HEK293 (cell line): ENCODE measurements at regions not wholly inside any gene's neighbourhood (a gene's known extent, or its start where the extent isn't known, plus 50 kb on each side); places are given as distances from the start of the nearest gene placed in this dataset.

ENCODE experiments used
- MYNN ChIP-seq: fragments of 450-650 bp; formaldehyde crosslinking; IDR thresholded peaks from 2 replicates; pipeline ENCODE4 v1.5.1; 2016; ENCODE audit warnings: missing biosample characterization, missing genetic modification characterization, borderline replicate concordance
- REST ChIP-seq: fragments of 450-650 bp; formaldehyde crosslinking; IDR thresholded peaks from 2 replicates; pipeline ENCODE4 v1.5.1; 2016; ENCODE audit warnings: missing biosample characterization, missing genetic modification characterization
- ZNF488 ChIP-seq: fragments of 450-650 bp; formaldehyde crosslinking; IDR thresholded peaks from 2 replicates; pipeline ENCODE4 v1.5.1; 2016; ENCODE audit warnings: missing biosample characterization, missing genetic modification characterization
- ZSCAN30 ChIP-seq: fragments of 450-650 bp; IDR thresholded peaks from 2 replicates; pipeline ENCODE4 v1.5.1; 2018; ENCODE audit warnings: missing biosample characterization, mild to moderate bottlenecking, missing genetic modification characterization, moderate library complexity
- TF ChIP-seq, protein P1 (sequence below): fragments of 450-650 bp; formaldehyde crosslinking; IDR thresholded peaks from 2 replicates; pipeline ENCODE4 v1.5.1; 2016; ENCODE audit warnings: missing biosample characterization, missing genetic modification characterization

GRCh38 chr2:106004851-106005250 is 189.2 kb downstream of the UXS1 start:
- TF ChIP-seq ZNF488 (tag by site-specific recombination) (no peak), ZSCAN30 (no peak), REST (tag by site-specific recombination) (no peak), MYNN (no peak)
- TF ChIP-seq, protein P1, sequence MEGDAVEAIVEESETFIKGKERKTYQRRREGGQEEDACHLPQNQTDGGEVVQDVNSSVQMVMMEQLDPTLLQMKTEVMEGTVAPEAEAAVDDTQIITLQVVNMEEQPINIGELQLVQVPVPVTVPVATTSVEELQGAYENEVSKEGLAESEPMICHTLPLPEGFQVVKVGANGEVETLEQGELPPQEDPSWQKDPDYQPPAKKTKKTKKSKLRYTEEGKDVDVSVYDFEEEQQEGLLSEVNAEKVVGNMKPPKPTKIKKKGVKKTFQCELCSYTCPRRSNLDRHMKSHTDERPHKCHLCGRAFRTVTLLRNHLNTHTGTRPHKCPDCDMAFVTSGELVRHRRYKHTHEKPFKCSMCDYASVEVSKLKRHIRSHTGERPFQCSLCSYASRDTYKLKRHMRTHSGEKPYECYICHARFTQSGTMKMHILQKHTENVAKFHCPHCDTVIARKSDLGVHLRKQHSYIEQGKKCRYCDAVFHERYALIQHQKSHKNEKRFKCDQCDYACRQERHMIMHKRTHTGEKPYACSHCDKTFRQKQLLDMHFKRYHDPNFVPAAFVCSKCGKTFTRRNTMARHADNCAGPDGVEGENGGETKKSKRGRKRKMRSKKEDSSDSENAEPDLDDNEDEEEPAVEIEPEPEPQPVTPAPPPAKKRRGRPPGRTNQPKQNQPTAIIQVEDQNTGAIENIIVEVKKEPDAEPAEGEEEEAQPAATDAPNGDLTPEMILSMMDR (tag by site-specific recombination), result no peak
